Transverse colon (tissue), 4 donors: ENCODE measurements at regions not wholly inside any gene's neighbourhood (a gene's known extent, or its start where the extent isn't known, plus 50 kb on each side); places are given as distances from the start of the nearest gene placed in this dataset.
"Not testable (repeated sequence)": the region's sequence is repeated elsewhere in the genome, so short reads cannot be mapped to it uniquely, and the experiment has no call there.

ENCODE experiments used
- DNase-seq: peaks from one replicate; pipeline ENCODE4 v3.0.0-alpha.2; 2019
- H3K27ac ChIP-seq, 4 donors: fragments of 200-600 bp; sonication (generic); 2 replicates each; pipeline ENCODE4 v1.5.1; 2016 to 2018; ENCODE audit warnings: inconsistent platforms in 4 of 4
- H3K27me3 ChIP-seq: fragments of 200-600 bp; sonication (generic); 2 replicates; pipeline ENCODE4 v1.5.1; 2017; ENCODE audit warnings: inconsistent platforms
- H3K36me3 ChIP-seq, 4 donors: fragments of 200-600 bp; sonication (generic); 2 replicates each; pipeline ENCODE4 v1.5.1; 2017 to 2019; ENCODE audit warnings: inconsistent platforms in 4 of 4
- H3K4me1 ChIP-seq, 4 donors: fragments of 200-600 bp; sonication (generic); 2 replicates each; pipeline ENCODE4 v1.5.1; 2017 to 2020; ENCODE audit warnings: inconsistent platforms in 4 of 4
- H3K4me3 ChIP-seq, 4 donors: fragments of 200-600 bp; sonication (generic); 1 replicate in 1 of 4; 2 replicates in 3 of 4; pipeline versions ENCODE4 v1.5.1 to v1.6.1; 2017 to 2019; ENCODE audit warnings: inconsistent platforms in 4 of 4
- H3K9me3 ChIP-seq, 2 donors: fragments of 200-600 bp; sonication (generic); 2 replicates each; pipeline ENCODE4 v1.5.1; 2017 to 2019; ENCODE audit warnings: inconsistent platforms in 2 of 2
- EP300 ChIP-seq: sonication (generic); formaldehyde crosslinking; IDR thresholded peaks from one replicate; pipeline ENCODE4 v1.6.1; 2017; ENCODE audit warnings: antibody characterized with exemption, low read depth
- POLR2A ChIP-seq: fragments of 450-650 bp; IDR thresholded peaks from one replicate; pipeline ENCODE4 v1.6.1; 2016; ENCODE audit warnings: antibody characterized with exemption, mild to moderate bottlenecking, moderate library complexity
- POLR2AphosphoS5 ChIP-seq, 3 donors: sonication (generic); formaldehyde crosslinking; IDR thresholded peaks; one replicate each; pipeline ENCODE4 v1.6.1; 2016; ENCODE audit warnings: antibody characterized with exemption in 3 of 3
- WGBS, 2 donors: methylation state at CpG; one replicate each; pipeline ENCODE4 v1.1.5; 2018; ENCODE audit warnings: low coverage in 1 of 2; 5-methylcytosine and 5-hydroxymethylcytosine counted together
- in situ Hi-C, 4 donors: fragments of 200-750 bp; cut with MboI; loops; one replicate each; pipeline versions ENCODE4 v1.15.0 to v1.15.1; 2017; ENCODE audit warnings: low sequenced_read_pairs in 3 of 4, low pct_ligation_motif_present in 1 of 4, low pct_unique_long_range_greater_than_20kb in 1 of 4
- intact Hi-C: fragments of 100-400 bp; cut with DNase I; formaldehyde crosslinking; loops from one replicate; pipeline ENCODE4 v1.15.1; 2023; ENCODE audit warnings: low total_unique reads
- TF ChIP-seq, protein P1 (sequence below), 5 experiments: fragments of 200-600 bp in 3 of 5; fragments of 450-650 bp in 2 of 5; sonication (generic) in 3 of 5; IDR thresholded peaks; 1 replicate in 2 of 5; 2 replicates in 3 of 5; pipeline ENCODE4 v1.5.1; 2016 to 2017; ENCODE audit warnings: antibody characterized with exemption in 5 of 5, inconsistent platforms in 3 of 5, mild to moderate bottlenecking in 2 of 5, moderate library complexity in 1 of 5

DNA sequence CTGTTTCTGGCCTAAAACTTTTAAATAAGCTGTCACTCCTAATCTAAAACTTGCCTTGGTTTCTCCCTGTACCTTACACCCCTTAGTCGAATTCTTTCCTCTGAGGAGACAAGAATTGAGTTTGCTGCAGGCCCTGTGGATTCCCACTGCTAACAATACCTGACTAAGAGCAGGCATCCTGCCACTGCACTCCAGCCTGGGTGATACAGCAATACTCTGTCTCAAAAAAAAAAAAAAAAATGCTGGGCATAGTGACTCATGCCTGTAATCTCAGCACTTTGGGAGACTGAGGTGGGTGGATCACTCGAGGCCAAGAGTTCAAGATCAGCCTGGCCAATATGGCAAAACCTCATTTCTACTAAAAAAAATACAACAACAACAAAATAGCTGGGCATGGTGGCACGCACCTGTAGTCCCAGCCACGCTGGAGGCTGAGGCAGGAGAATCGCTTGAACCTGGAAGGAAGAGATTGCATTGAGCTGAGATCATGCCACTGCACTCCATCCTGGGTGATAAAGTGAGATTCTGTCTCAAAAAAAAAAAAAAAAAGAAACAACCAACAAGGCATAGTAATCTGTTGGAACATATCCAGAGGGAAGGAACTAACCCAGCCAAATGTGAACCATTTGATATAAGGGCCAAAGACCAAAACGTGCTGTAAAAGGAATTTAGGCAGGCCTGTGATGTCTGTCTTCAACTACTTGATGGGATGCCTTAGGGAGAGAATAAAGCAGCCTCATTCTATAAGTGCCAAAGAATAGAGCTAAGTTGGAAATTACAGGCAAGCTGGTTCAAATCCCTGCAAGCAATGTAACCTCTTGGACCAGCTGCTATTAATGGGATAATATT lies 732.7 kb upstream of the AUTS2 start:
- no peaks in the 10 kb centered on the region for H3K27me3 ChIP-seq
- no peaks in the 10 kb centered on the region for H3K36me3 ChIP-seq
- no peak overlapping the region for H3K27ac ChIP-seq
- DNase-seq: no peak
- H3K9me3 ChIP-seq: peaks cover 0 to 5% of the 10 kb centered on the region in 2 donors
- WGBS, 2 donors: 52 to 68% methylated on average over 6 of the region's 6 CpGs
- in situ Hi-C loops: no loop called here
- TF ChIP-seq, protein P1, sequence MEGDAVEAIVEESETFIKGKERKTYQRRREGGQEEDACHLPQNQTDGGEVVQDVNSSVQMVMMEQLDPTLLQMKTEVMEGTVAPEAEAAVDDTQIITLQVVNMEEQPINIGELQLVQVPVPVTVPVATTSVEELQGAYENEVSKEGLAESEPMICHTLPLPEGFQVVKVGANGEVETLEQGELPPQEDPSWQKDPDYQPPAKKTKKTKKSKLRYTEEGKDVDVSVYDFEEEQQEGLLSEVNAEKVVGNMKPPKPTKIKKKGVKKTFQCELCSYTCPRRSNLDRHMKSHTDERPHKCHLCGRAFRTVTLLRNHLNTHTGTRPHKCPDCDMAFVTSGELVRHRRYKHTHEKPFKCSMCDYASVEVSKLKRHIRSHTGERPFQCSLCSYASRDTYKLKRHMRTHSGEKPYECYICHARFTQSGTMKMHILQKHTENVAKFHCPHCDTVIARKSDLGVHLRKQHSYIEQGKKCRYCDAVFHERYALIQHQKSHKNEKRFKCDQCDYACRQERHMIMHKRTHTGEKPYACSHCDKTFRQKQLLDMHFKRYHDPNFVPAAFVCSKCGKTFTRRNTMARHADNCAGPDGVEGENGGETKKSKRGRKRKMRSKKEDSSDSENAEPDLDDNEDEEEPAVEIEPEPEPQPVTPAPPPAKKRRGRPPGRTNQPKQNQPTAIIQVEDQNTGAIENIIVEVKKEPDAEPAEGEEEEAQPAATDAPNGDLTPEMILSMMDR (IDR thresholded peaks at IDR 0.05): no peak
- TF ChIP-seq EP300: no peak
- TF ChIP-seq POLR2A: no peak
- no peak for TF ChIP-seq POLR2AphosphoS5 (IDR thresholded peaks at IDR 0.05)
- H3K4me1 ChIP-seq: no peaks in the 10 kb centered on the region
- no peak overlapping the region for H3K4me3 ChIP-seq
- intact Hi-C loops: no loop called here

DNA sequence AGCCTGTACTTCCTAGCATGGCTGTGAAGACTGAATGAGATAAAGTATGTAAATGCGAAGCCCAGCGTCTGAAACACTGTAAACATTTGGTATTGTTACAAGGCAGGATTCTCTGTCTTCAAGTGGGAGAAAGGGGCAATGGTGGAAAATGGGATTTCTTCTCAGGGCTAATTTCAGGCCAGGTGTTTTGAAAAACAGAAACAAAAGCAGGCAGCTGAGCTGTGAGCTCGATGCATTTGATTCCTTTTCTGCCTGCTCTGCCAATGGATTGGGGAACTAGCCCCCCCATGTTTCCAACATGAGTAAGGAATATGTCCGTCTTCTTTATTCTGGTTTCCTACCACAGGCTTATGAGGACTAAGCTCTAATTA lies 732.1 kb upstream of the AUTS2 start:
- no peaks in the 10 kb centered on the region for H3K27me3 ChIP-seq
- no peaks in the 10 kb centered on the region for H3K4me1 ChIP-seq
- no peaks in the 10 kb centered on the region for H3K36me3 ChIP-seq
- H3K9me3 ChIP-seq: peaks cover 0 to 5% of the 10 kb centered on the region in 2 donors
- DNase-seq: no peak
- H3K27ac ChIP-seq: no peak overlapping the region
- in situ Hi-C loops (no loop called here), intact Hi-C loops (no loop called here)
- TF ChIP-seq, protein P1 (IDR thresholded peaks at IDR 0.05): no peak
- TF ChIP-seq EP300 (no peak), POLR2AphosphoS5 (IDR thresholded peaks at IDR 0.05) (no peak), POLR2A (no peak)
- WGBS, 2 donors: 50 to 64% methylated on average over 3 to 4 of the region's 4 CpGs
- H3K4me3 ChIP-seq: no peak overlapping the region

- in situ Hi-C loops, intact Hi-C loops, H3K27me3 ChIP-seq, H3K27ac ChIP-seq, H3K9me3 ChIP-seq, H3K4me3 ChIP-seq, H3K36me3 ChIP-seq, DNase-seq, H3K4me1 ChIP-seq: not testable (repeated sequence)
- 74 to 77% methylated on average over 3 of the region's 3 CpGs for WGBS, 2 donors
Observed at GRCh38 chr7:68866721-68867120, 731.6 kb upstream of the AUTS2 start.

DNA sequence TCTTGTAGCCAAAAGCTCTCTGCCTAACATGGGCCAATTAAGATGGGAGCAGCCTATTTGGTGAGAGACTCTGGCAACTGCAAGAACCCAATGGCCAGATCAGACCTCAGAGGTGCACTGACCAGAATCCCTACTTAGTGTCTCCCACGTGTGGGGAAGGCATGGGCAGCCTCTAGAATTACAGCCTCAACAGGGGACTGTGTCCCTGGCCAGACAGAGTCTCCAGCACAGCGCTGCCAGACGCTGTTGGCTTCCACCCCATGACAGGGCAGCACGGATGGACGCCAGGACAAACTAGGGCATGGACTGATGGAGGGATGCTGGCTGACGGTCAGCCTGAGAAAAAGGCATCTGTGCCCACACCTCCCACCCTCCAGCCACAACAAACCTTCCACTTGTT lies 729.3 kb upstream of the AUTS2 start:
- intact Hi-C loops: no loop called here
- no peaks in the 10 kb centered on the region for H3K27me3 ChIP-seq
- WGBS, 2 donors: 54% methylated on average over 6 of the region's 6 CpGs; no CpG with 5 or more reads in 1 of the 2 donors
- no peak overlapping the region for H3K4me3 ChIP-seq
- no peaks in the 10 kb centered on the region for H3K4me1 ChIP-seq
- peaks cover 0 to 5% of the 10 kb centered on the region in 2 donors for H3K9me3 ChIP-seq
- in situ Hi-C loops: no loop called here
- no peak for DNase-seq
- no peak overlapping the region for H3K27ac ChIP-seq
- H3K36me3 ChIP-seq: no peaks in the 10 kb centered on the region
- TF ChIP-seq EP300 (no peak), POLR2AphosphoS5 (IDR thresholded peaks at IDR 0.05) (no peak), POLR2A (no peak)
- TF ChIP-seq, protein P1 (IDR thresholded peaks at IDR 0.05): no peak

- in situ Hi-C loops (no loop called here), intact Hi-C loops (no loop called here)
- DNase-seq: no peak
- H3K4me3 ChIP-seq: no peak overlapping the region
- no peak overlapping the region for H3K27ac ChIP-seq
- no peaks in the 10 kb centered on the region for H3K36me3 ChIP-seq
- 38 to 69% methylated on average over 3 to 5 of the region's 5 CpGs for WGBS, 2 donors
- no peaks in the 10 kb centered on the region for H3K27me3 ChIP-seq
- no peaks in the 10 kb centered on the region for H3K4me1 ChIP-seq
- no peaks in the 10 kb centered on the region for H3K9me3 ChIP-seq
- TF ChIP-seq, protein P1 (IDR thresholded peaks at IDR 0.05): no peak
- TF ChIP-seq POLR2AphosphoS5 (IDR thresholded peaks at IDR 0.05) (no peak), EP300 (no peak), POLR2A (no peak)
Observed at GRCh38 chr7:68873616-68874015, 724.7 kb upstream of the AUTS2 start.
